Liver (tissue), 8 donors: ENCODE measurements at regions not wholly inside any gene's neighbourhood (a gene's known extent, or its start where the extent isn't known, plus 50 kb on each side); places are given as distances from the start of the nearest gene placed in this dataset.

Experiments used
- DNase-seq: peaks from one replicate; pipeline ENCODE4 v3.0.0-alpha.2; 2017; ENCODE audit warnings: low spot score
- H3K27ac ChIP-seq, 2 donors: one replicate each; pipeline ENCODE4 v1.7.0; 2013; ENCODE audit warnings: inconsistent platforms in 2 of 2, low read length in 2 of 2, control low read depth in 1 of 2, low read depth in 1 of 2, mild to moderate bottlenecking in 1 of 2
- H3K27me3 ChIP-seq, 4 donors: one replicate each; pipeline versions ENCODE4 v1.6.1 to v1.7.0; 2013; ENCODE audit warnings: low read length in 3 of 4, inconsistent platforms in 1 of 4, mild to moderate bottlenecking in 1 of 4, moderate library complexity in 1 of 4; ENCODE audit not compliant: control insufficient read depth in 4 of 4, insufficient read depth in 4 of 4
- H3K36me3 ChIP-seq, 4 donors: one replicate each; pipeline versions ENCODE4 v1.6.1 to v1.7.0; 2013; ENCODE audit warnings: low read length in 3 of 4, mild to moderate bottlenecking in 3 of 4, low read depth in 1 of 4, moderate library complexity in 1 of 4; ENCODE audit not compliant: control insufficient read depth in 4 of 4, insufficient read depth in 3 of 4
- H3K4me1 ChIP-seq, 4 donors: one replicate each; pipeline versions ENCODE4 v1.6.1 to v1.7.0; 2013; ENCODE audit warnings: low read length in 3 of 4, mild to moderate bottlenecking in 3 of 4, moderate library complexity in 1 of 4; ENCODE audit not compliant: control insufficient read depth in 4 of 4, insufficient read depth in 4 of 4
- H3K4me3 ChIP-seq, 3 donors: one replicate each; pipeline versions ENCODE4 v1.6.1 to v1.7.0; 2013; ENCODE audit warnings: low read length in 3 of 3, control low read depth in 1 of 3, low read depth in 1 of 3, mild to moderate bottlenecking in 1 of 3
- H3K9ac ChIP-seq, 2 donors: one replicate each; pipeline ENCODE4 v1.7.0; 2013; ENCODE audit warnings: low read length in 2 of 2, mild to moderate bottlenecking in 2 of 2, moderate library complexity in 2 of 2, control low read depth in 1 of 2, low read depth in 1 of 2
- H3K9me3 ChIP-seq, 4 donors: one replicate each; pipeline versions ENCODE4 v1.6.1 to v1.7.0; 2013; ENCODE audit warnings: low read length in 3 of 4; ENCODE audit not compliant: control insufficient read depth in 4 of 4
- EGR1 ChIP-seq, 2 donors: IDR thresholded peaks; 2 replicates each; pipeline ENCODE4 v1.6.1; 2016 to 2018; ENCODE audit warnings: antibody characterized with exemption in 2 of 2, low read depth in 2 of 2
- FOXA1 ChIP-seq: IDR thresholded peaks from 2 replicates; pipeline ENCODE4 v1.6.1; 2016; ENCODE audit warnings: antibody characterized with exemption
- FOXA2 ChIP-seq: IDR thresholded peaks from 2 replicates; pipeline ENCODE4 v1.6.1; 2016; ENCODE audit warnings: antibody characterized with exemption
- GABPA ChIP-seq, 2 donors: IDR thresholded peaks in 1 of 2; conservative IDR thresholded peaks in 1 of 2; 2 replicates each; pipeline ENCODE4 v1.6.1; 2016; ENCODE audit warnings: antibody characterized with exemption in 2 of 2, mild to moderate bottlenecking in 1 of 2, moderate library complexity in 1 of 2
- HNF4A ChIP-seq, 2 donors: conservative IDR thresholded peaks; 2 replicates each; pipeline ENCODE4 v1.6.1; 2016; ENCODE audit warnings: antibody characterized with exemption in 2 of 2, mild to moderate bottlenecking in 2 of 2
- JUND ChIP-seq, 2 donors: IDR thresholded peaks; 2 replicates each; pipeline ENCODE4 v1.6.1; 2016; ENCODE audit warnings: antibody characterized with exemption in 2 of 2
- RAD21 ChIP-seq, 2 donors: IDR thresholded peaks; 2 replicates each; pipeline ENCODE4 v1.6.1; 2016; ENCODE audit warnings: antibody characterized with exemption in 2 of 2, mild to moderate bottlenecking in 2 of 2
- RXRA ChIP-seq, 2 donors: IDR thresholded peaks; 2 replicates each; pipeline ENCODE4 v1.6.1; 2017 to 2018; ENCODE audit warnings: antibody characterized with exemption in 2 of 2, mild to moderate bottlenecking in 1 of 2
- SP1 ChIP-seq: IDR thresholded peaks from 2 replicates; pipeline ENCODE4 v1.6.1; 2018; ENCODE audit warnings: antibody characterized with exemption, mild to moderate bottlenecking
- WGBS: extraction: QIAGEN DNeasy Blood & Tissue Kit; methylation state at CpG from one replicate; pipeline ENCODE4 v1.1.7; 2013; 5-methylcytosine and 5-hydroxymethylcytosine counted together
- TF ChIP-seq, protein P1 (sequence below): fragments of 150-350 bp; IDR thresholded peaks from 2 replicates; pipeline ENCODE4 v1.5.1; 2017; ENCODE audit warnings: improper control_type of control experiment, low read depth, low read length; ENCODE audit not compliant: missing input control
- TF ChIP-seq, protein P2 (sequence below): IDR thresholded peaks from 2 replicates; pipeline ENCODE4 v1.6.1; 2016; ENCODE audit warnings: antibody characterized with exemption
- TF ChIP-seq, protein P3 (sequence below): IDR thresholded peaks from 2 replicates; pipeline ENCODE4 v1.6.1; 2016; ENCODE audit warnings: antibody characterized with exemption, mild to moderate bottlenecking
- TF ChIP-seq, protein P4 (sequence below): IDR thresholded peaks from 2 replicates; pipeline ENCODE4 v1.6.1; 2016; ENCODE audit warnings: antibody characterized with exemption
- TF ChIP-seq, protein P5 (sequence below): IDR thresholded peaks from 2 replicates; pipeline ENCODE4 v1.6.1; 2016; ENCODE audit warnings: antibody characterized with exemption
- donor health status: healthy.
- donor health status: healthy.
- donor health status: healthy.
- donor health status: healthy.
- donor health status: healthy.

DNA sequence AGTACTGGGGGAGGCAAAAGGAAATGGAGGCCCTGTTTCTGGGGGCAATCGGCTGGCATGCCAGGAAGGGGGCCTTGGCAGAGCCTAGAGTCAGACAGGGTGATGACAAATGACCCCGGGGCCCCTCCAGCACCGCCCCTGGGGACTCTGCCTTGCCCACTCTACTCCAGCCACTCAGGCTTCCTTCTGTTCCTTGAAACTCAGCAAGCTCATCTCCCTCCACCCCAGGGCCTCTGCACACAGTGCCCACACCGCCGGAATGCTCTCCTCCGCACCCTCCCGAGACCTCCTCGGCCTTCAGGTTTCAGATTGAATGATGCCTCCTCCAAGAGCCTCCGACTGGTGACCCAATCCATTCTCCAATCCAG, 122.5 kb upstream of the ZBTB40 start:
- WGBS: 87% methylated on average over 9 of the region's 9 CpGs
- Histone ChIP-seq H3K9me3 (no peaks in the 10 kb centered on the region), H3K9ac (no peak overlapping the region), H3K4me3 (no peak overlapping the region), H3K36me3 (no peaks in the 10 kb centered on the region), H3K4me1 (no peaks in the 10 kb centered on the region), H3K27me3 (no peaks in the 10 kb centered on the region), H3K27ac (no peak overlapping the region)
- TF ChIP-seq RAD21 (IDR thresholded peaks at IDR 0.05) (no peak), FOXA1 (no peak), HNF4A (conservative IDR thresholded peaks at IDR 0.05) (no peak), GABPA (IDR thresholded peaks at IDR 0.05 in 1 of 2, conservative IDR thresholded peaks at IDR 0.05 in 1 of 2) (no peak), FOXA2 (no peak)
- TF ChIP-seq, protein P1, sequence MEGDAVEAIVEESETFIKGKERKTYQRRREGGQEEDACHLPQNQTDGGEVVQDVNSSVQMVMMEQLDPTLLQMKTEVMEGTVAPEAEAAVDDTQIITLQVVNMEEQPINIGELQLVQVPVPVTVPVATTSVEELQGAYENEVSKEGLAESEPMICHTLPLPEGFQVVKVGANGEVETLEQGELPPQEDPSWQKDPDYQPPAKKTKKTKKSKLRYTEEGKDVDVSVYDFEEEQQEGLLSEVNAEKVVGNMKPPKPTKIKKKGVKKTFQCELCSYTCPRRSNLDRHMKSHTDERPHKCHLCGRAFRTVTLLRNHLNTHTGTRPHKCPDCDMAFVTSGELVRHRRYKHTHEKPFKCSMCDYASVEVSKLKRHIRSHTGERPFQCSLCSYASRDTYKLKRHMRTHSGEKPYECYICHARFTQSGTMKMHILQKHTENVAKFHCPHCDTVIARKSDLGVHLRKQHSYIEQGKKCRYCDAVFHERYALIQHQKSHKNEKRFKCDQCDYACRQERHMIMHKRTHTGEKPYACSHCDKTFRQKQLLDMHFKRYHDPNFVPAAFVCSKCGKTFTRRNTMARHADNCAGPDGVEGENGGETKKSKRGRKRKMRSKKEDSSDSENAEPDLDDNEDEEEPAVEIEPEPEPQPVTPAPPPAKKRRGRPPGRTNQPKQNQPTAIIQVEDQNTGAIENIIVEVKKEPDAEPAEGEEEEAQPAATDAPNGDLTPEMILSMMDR: no peak
- TF ChIP-seq, protein P2, sequence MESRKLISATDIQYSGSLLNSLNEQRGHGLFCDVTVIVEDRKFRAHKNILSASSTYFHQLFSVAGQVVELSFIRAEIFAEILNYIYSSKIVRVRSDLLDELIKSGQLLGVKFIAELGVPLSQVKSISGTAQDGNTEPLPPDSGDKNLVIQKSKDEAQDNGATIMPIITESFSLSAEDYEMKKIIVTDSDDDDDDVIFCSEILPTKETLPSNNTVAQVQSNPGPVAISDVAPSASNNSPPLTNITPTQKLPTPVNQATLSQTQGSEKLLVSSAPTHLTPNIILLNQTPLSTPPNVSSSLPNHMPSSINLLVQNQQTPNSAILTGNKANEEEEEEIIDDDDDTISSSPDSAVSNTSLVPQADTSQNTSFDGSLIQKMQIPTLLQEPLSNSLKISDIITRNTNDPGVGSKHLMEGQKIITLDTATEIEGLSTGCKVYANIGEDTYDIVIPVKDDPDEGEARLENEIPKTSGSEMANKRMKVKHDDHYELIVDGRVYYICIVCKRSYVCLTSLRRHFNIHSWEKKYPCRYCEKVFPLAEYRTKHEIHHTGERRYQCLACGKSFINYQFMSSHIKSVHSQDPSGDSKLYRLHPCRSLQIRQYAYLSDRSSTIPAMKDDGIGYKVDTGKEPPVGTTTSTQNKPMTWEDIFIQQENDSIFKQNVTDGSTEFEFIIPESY: no peak
- TF ChIP-seq, protein P3, sequence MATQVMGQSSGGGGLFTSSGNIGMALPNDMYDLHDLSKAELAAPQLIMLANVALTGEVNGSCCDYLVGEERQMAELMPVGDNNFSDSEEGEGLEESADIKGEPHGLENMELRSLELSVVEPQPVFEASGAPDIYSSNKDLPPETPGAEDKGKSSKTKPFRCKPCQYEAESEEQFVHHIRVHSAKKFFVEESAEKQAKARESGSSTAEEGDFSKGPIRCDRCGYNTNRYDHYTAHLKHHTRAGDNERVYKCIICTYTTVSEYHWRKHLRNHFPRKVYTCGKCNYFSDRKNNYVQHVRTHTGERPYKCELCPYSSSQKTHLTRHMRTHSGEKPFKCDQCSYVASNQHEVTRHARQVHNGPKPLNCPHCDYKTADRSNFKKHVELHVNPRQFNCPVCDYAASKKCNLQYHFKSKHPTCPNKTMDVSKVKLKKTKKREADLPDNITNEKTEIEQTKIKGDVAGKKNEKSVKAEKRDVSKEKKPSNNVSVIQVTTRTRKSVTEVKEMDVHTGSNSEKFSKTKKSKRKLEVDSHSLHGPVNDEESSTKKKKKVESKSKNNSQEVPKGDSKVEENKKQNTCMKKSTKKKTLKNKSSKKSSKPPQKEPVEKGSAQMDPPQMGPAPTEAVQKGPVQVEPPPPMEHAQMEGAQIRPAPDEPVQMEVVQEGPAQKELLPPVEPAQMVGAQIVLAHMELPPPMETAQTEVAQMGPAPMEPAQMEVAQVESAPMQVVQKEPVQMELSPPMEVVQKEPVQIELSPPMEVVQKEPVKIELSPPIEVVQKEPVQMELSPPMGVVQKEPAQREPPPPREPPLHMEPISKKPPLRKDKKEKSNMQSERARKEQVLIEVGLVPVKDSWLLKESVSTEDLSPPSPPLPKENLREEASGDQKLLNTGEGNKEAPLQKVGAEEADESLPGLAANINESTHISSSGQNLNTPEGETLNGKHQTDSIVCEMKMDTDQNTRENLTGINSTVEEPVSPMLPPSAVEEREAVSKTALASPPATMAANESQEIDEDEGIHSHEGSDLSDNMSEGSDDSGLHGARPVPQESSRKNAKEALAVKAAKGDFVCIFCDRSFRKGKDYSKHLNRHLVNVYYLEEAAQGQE: no peak
- DNase-seq: no peak

DNA sequence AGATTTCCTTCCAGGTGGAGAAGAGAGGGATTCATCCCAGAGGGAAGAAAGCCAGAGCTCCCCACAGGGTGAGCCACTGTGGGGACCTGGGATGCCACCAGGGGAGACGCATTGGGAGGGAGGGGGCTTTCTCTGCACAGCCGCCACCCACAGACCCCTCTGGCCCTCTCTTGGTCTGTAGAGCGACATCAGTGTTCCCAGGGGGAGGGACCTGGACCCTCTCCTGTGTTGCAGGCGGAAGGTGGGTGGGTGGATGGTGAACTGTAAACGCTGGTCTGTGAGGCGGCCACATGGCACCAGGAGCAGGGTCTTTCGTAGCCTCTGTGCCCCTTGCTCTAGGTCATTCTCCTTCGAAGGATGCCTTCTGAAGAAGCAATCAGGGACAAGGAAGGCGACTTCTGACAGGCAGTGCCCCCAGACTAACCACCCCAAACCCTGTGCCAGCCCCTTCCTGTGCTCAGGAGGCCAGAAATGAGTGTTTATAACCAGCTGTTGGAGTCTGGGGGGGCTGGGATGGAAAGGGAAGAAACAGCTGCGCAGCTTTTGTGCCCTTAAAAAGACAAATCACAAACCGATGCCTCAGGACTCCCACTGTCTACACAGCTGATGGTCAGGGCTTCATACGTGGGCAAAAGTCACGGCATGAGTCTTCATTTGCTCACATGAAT, 121.4 kb upstream of the ZBTB40 start:
- H3K9me3 ChIP-seq: no peaks in the 10 kb centered on the region
- H3K4me3 ChIP-seq: no peak overlapping the region
- TF ChIP-seq, protein P4, sequence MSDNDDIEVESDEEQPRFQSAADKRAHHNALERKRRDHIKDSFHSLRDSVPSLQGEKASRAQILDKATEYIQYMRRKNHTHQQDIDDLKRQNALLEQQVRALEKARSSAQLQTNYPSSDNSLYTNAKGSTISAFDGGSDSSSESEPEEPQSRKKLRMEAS: no peak
- peaks cover 0 to 3% (median 0%) of the 10 kb centered on the region in 4 donors for H3K4me1 ChIP-seq
- no peak for DNase-seq
- no peak overlapping the region for H3K9ac ChIP-seq
- no peaks in the 10 kb centered on the region for H3K27me3 ChIP-seq
- H3K36me3 ChIP-seq: no peaks in the 10 kb centered on the region
- no peak overlapping the region for H3K27ac ChIP-seq
- WGBS: 88% methylated on average over 13 of the region's 13 CpGs

DNA sequence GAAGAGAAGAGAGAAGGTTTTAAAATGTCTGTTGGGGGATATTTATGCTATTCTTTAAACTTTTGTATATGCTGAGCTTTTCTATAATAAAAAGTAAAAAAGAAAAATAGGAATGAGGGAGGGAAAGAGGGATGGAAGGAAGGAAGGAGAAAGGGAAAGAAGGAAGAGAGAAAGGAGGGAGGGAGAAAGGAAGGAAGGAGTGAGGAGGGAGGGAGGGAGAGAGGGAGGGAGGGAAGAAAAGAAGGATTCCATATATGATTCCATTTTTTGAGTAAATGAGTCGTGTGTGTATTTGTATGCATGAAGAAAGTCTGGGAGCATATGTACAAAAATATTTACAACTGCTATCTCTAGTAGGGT, 120.9 kb upstream of the ZBTB40 start:
- Histone ChIP-seq H3K27me3 (no peaks in the 10 kb centered on the region), H3K4me3 (no peak overlapping the region), H3K9me3 (no peaks in the 10 kb centered on the region), H3K36me3 (no peaks in the 10 kb centered on the region), H3K9ac (no peak overlapping the region), H3K27ac (no peak overlapping the region), H3K4me1 (peaks cover 0 to 3% (median 0%) of the 10 kb centered on the region in 4 donors)
- DNase-seq: no peak
- WGBS: 82% methylated on average over 1 of the region's 1 CpG
- TF ChIP-seq SP1: no peak
- TF ChIP-seq, protein P3: no peak
- TF ChIP-seq RXRA (IDR thresholded peaks at IDR 0.05): no peak
- TF ChIP-seq, protein P4: no peak
- TF ChIP-seq JUND (IDR thresholded peaks at IDR 0.05): no peak
- TF ChIP-seq GABPA (IDR thresholded peaks at IDR 0.05 in 1 of 2, conservative IDR thresholded peaks at IDR 0.05 in 1 of 2): no peak
- TF ChIP-seq EGR1 (IDR thresholded peaks at IDR 0.05; ENCODE audit: low read depth in 2 of 2): no peak
- TF ChIP-seq, protein P5, sequence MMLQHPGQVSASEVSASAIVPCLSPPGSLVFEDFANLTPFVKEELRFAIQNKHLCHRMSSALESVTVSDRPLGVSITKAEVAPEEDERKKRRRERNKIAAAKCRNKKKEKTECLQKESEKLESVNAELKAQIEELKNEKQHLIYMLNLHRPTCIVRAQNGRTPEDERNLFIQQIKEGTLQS: no peak
- TF ChIP-seq HNF4A (conservative IDR thresholded peaks at IDR 0.05): no peak
- TF ChIP-seq FOXA1: no peak
